Neural progenitor cell (in vitro differentiated cells): ENCODE measurements at regions not wholly inside any gene's neighbourhood (a gene's known extent, or its start where the extent isn't known, plus 50 kb on each side); places are given as distances from the start of the nearest gene placed in this dataset.

Experiments
- DNase-seq: peaks from one replicate; pipeline ENCODE4 v3.0.0-alpha.2; 2016; ENCODE audit warnings: low spot score
- H2AFZ ChIP-seq: fragments of 200-600 bp; sonication (generic); replicated peaks from 2 replicates; pipeline ENCODE4 v1.6.1; 2016; ENCODE audit warnings: antibody characterized with exemption
- H3F3A ChIP-seq: fragments of 200-600 bp; sonication (generic); 2 replicates; pipeline ENCODE4 v1.6.1; 2016; ENCODE audit warnings: antibody characterized with exemption, low read depth
- H3K27ac ChIP-seq: fragments of 200-600 bp; sonication (generic); 2 replicates; pipeline ENCODE4 v1.5.1; 2016; ENCODE audit warnings: mild to moderate bottlenecking
- H3K27me3 ChIP-seq: fragments of 200-600 bp; sonication (generic); 2 replicates; pipeline ENCODE4 v1.6.1; 2016; ENCODE audit warnings: mild to moderate bottlenecking, moderate library complexity
- H3K36me3 ChIP-seq: fragments of 200-600 bp; sonication (generic); 2 replicates; pipeline ENCODE4 v1.5.1; 2016
- H3K4me1 ChIP-seq: fragments of 200-600 bp; sonication (generic); 2 replicates; pipeline ENCODE4 v1.6.1; 2016; ENCODE audit warnings: mixed run types
- H3K4me2 ChIP-seq: fragments of 200-600 bp; sonication (generic); 2 replicates; pipeline ENCODE4 v1.6.1; 2016
- H3K4me3 ChIP-seq: fragments of 200-600 bp; sonication (generic); 2 replicates; pipeline ENCODE4 v1.5.1; 2016
- H3K79me2 ChIP-seq: fragments of 200-600 bp; sonication (generic); 2 replicates; pipeline ENCODE4 v1.6.1; 2016; ENCODE audit warnings: low read depth
- H3K9ac ChIP-seq: fragments of 200-600 bp; sonication (generic); 2 replicates; pipeline ENCODE4 v1.6.1; 2016
- H3K9me3 ChIP-seq: fragments of 200-600 bp; sonication (generic); 2 replicates; pipeline ENCODE4 v1.5.1; 2016; ENCODE audit warnings: low read depth
- H4K20me1 ChIP-seq: fragments of 200-600 bp; sonication (generic); 2 replicates; pipeline ENCODE4 v1.6.1; 2016; ENCODE audit warnings: low read depth
- H3K27ac Mint-ChIP-seq: 3 replicates; pipeline ENCODE4 v1.8.0; 2021; ENCODE audit warnings: mixed read lengths
- H3K27me3 Mint-ChIP-seq: 2 replicates; pipeline ENCODE4 v1.8.0; 2022; ENCODE audit warnings: low read depth, mild to moderate bottlenecking, inconsistent platforms, moderate library complexity, mixed read lengths; ENCODE audit not compliant: insufficient read depth
- H3K36me3 Mint-ChIP-seq: 3 replicates; pipeline ENCODE4 v1.8.0; 2021; ENCODE audit warnings: mixed read lengths
- H3K4me1 Mint-ChIP-seq: 3 replicates; pipeline ENCODE4 v1.8.0; 2021; ENCODE audit warnings: mixed read lengths
- H3K4me3 Mint-ChIP-seq: 3 replicates; pipeline ENCODE4 v1.8.0; 2021; ENCODE audit warnings: mild to moderate bottlenecking, moderate library complexity, mixed read lengths
- H3K9me3 Mint-ChIP-seq: 3 replicates; pipeline ENCODE4 v1.8.0; 2020; ENCODE audit warnings: mixed read lengths
- EZH2 ChIP-seq: fragments of 200-600 bp; sonication (generic); IDR thresholded peaks from 2 replicates; pipeline ENCODE4 v1.6.1; 2017; ENCODE audit warnings: antibody characterized with exemption, mild to moderate bottlenecking, moderate library complexity
- EZH2phosphoT487 ChIP-seq: fragments of 200-600 bp; sonication (generic); IDR thresholded peaks from 2 replicates; pipeline ENCODE4 v1.6.1; 2017; ENCODE audit warnings: antibody characterized with exemption
- TF ChIP-seq, protein P1 (sequence below): fragments of 200-600 bp; sonication (generic); IDR thresholded peaks from 2 replicates; pipeline ENCODE4 v1.5.1; 2017; ENCODE audit warnings: antibody characterized with exemption, mild to moderate bottlenecking

DNA sequence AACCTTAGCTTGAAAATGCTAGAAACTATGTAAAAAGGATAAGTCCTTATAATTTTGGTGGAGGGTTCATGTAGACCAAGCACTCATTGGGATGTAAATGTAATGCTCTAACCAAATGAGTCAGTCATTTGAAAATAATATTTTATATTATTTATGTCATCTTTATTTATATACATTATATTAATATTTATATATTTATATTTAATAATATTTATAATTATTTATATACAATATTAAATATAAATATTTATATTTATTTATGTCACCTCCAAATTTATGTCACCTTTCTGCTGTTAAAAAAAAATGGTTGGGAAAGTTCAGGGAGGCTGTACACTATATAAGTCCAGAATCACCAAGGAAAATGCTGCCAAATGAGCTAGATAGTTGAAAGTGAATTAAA is 254.3 kb downstream of the FIGN start:
- Mint-ChIP-seq H3K4me3 (no peak overlapping the region), H3K27me3 (no peaks in the 10 kb centered on the region), H3K4me1 (peaks cover 9% of the 10 kb centered on the region), H3K36me3 (no peaks in the 10 kb centered on the region), H3K9me3 (peaks cover 7% of the 10 kb centered on the region), H3K27ac (no peak overlapping the region)
- no peak for TF ChIP-seq EZH2phosphoT487
- TF ChIP-seq EZH2 = no peak
- TF ChIP-seq, protein P1, sequence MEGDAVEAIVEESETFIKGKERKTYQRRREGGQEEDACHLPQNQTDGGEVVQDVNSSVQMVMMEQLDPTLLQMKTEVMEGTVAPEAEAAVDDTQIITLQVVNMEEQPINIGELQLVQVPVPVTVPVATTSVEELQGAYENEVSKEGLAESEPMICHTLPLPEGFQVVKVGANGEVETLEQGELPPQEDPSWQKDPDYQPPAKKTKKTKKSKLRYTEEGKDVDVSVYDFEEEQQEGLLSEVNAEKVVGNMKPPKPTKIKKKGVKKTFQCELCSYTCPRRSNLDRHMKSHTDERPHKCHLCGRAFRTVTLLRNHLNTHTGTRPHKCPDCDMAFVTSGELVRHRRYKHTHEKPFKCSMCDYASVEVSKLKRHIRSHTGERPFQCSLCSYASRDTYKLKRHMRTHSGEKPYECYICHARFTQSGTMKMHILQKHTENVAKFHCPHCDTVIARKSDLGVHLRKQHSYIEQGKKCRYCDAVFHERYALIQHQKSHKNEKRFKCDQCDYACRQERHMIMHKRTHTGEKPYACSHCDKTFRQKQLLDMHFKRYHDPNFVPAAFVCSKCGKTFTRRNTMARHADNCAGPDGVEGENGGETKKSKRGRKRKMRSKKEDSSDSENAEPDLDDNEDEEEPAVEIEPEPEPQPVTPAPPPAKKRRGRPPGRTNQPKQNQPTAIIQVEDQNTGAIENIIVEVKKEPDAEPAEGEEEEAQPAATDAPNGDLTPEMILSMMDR = no peak
- H2AFZ ChIP-seq = no peak overlapping the region
- no peak overlapping the region for H3K9ac ChIP-seq
- peaks cover 8% of the 10 kb centered on the region for H3K4me1 ChIP-seq
- H3K4me3 ChIP-seq = no peak overlapping the region
- H3K36me3 ChIP-seq = no peaks in the 10 kb centered on the region
- no peaks in the 10 kb centered on the region for H3K9me3 ChIP-seq
- no peaks in the 10 kb centered on the region for H4K20me1 ChIP-seq
- H3K27ac ChIP-seq = no peak overlapping the region
- no peaks in the 10 kb centered on the region for H3K79me2 ChIP-seq
- DNase-seq = no peak
- H3K4me2 ChIP-seq = no peak overlapping the region
- no peaks in the 10 kb centered on the region for H3F3A ChIP-seq
- no peaks in the 10 kb centered on the region for H3K27me3 ChIP-seq

- peaks cover 23% of the 10 kb centered on the region for H3K4me1 Mint-ChIP-seq
- Histone ChIP-seq H3K9ac (no peak overlapping the region), H3F3A (peaks cover 9% of the 10 kb centered on the region), H3K4me2 (no peak overlapping the region), H2AFZ (no peak overlapping the region), H3K4me1 (peaks cover 27% of the 10 kb centered on the region), H4K20me1 (no peaks in the 10 kb centered on the region), H3K79me2 (no peaks in the 10 kb centered on the region), H3K27ac (no peak overlapping the region), H3K27me3 (no peaks in the 10 kb centered on the region), H3K4me3 (no peak overlapping the region), H3K36me3 (no peaks in the 10 kb centered on the region), H3K9me3 (no peaks in the 10 kb centered on the region)
- no peak overlapping the region for H3K27ac Mint-ChIP-seq
- TF ChIP-seq EZH2phosphoT487 (no peak), EZH2 (no peak)
- TF ChIP-seq, protein P1 = no peak
- peaks cover 7% of the 10 kb centered on the region for H3K9me3 Mint-ChIP-seq
- no peaks in the 10 kb centered on the region for H3K36me3 Mint-ChIP-seq
- no peak for DNase-seq
- H3K27me3 Mint-ChIP-seq = no peaks in the 10 kb centered on the region
- H3K4me3 Mint-ChIP-seq = no peak overlapping the region
These were observed 256.2 kb downstream of the FIGN start for GRCh38 chr2:163479599-163479998.

DNA sequence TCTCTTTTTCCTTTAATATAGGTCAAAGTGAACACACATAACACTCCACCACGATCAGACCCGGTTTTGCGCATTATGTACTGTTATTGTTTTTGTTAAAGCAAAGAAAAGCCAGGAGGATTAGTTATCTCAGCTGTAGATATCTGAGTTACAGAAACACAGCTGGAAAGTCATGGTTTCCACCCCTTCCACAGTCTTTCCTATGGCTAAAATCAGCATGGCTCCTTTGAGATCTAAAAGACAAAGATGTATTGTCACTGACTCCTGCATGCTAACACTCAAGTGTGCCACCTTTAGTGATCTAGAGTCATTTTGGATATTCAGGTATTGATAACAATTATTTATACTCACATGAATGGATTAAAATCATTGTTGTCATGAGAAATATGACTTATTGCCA is 260.0 kb downstream of the FIGN start:
- Mint-ChIP-seq H3K27me3 (no peaks in the 10 kb centered on the region), H3K9me3 (peaks cover 7% of the 10 kb centered on the region), H3K4me1 (peaks cover 20% of the 10 kb centered on the region), H3K4me3 (no peak overlapping the region), H3K36me3 (no peaks in the 10 kb centered on the region), H3K27ac (no peak overlapping the region)
- Histone ChIP-seq H3K4me2 (peak overlapping the region; percentile 56), H3K27me3 (no peaks in the 10 kb centered on the region), H3K9ac (no peak overlapping the region), H3K79me2 (no peaks in the 10 kb centered on the region), H3K36me3 (no peaks in the 10 kb centered on the region), H3K4me1 (peaks cover 26% of the 10 kb centered on the region), H2AFZ (no peak overlapping the region), H3K27ac (peak overlapping the region; percentile 9), H3K9me3 (no peaks in the 10 kb centered on the region), H3F3A (peaks cover 10% of the 10 kb centered on the region), H4K20me1 (no peaks in the 10 kb centered on the region), H3K4me3 (no peak overlapping the region)
- peak; percentile 28 for DNase-seq
- TF ChIP-seq, protein P1 = no peak
- TF ChIP-seq EZH2 = no peak
- TF ChIP-seq EZH2phosphoT487 = no peak
